ENCODE measurements at regions not wholly inside any gene's neighbourhood (a gene's known extent, or its start where the extent isn't known, plus 50 kb on each side); places are given as distances from the start of the nearest gene placed in this dataset.

DNA sequence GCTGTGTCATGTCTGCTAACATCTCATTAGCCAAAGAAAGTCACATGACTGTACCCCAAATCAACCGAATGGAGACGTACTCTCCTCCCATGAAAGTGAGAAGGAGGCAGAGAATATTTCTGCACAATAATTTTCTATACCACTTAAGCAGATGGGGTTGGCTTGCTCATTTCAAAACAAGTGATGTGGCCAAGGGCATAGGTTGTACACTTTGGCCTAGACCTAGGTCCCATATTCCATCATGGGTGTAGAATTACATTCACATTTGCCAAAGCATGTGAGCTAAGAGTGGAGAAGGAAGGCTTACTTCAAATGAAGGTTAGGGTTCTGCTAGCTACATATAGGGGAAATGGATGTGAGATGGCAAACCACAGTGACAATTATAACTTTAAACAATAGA lies 83.0 kb downstream of the ZNF365 start:
- TF ChIP-seq POLR2AphosphoS5 (IDR thresholded peaks at IDR 0.05; ENCODE audit: borderline replicate concordance, low read depth, low read length): no peak
- no peak for TF ChIP-seq EZH2 (IDR thresholded peaks at IDR 0.05)
- no peak for TF ChIP-seq FOXP2 (optimal IDR thresholded peaks at IDR 0.05; ENCODE audit: control extremely low read depth, extremely low read length, insufficient read depth)
